Parathyroid adenoma (tissue), 2 donors: ENCODE measurements at regions not wholly inside any gene's neighbourhood (a gene's known extent, or its start where the extent isn't known, plus 50 kb on each side); places are given as distances from the start of the nearest gene placed in this dataset.

Source experiments
- H2AFZ ChIP-seq: fragments of 300-600 bp; sonication (generic); one replicate; pipeline ENCODE4 v1.7.0; 2017; ENCODE audit warnings: antibody characterized with exemption, mild to moderate bottlenecking
- H3K27ac ChIP-seq: fragments of 300-600 bp; sonication (generic); one replicate; pipeline ENCODE4 v1.7.0; 2017
- H3K27me3 ChIP-seq: fragments of 300-600 bp; sonication (generic); one replicate; pipeline ENCODE4 v1.7.0; 2017; ENCODE audit warnings: low read length; ENCODE audit not compliant: control insufficient read depth, insufficient read depth
- H3K36me3 ChIP-seq: fragments of 300-600 bp; sonication (generic); one replicate; pipeline ENCODE4 v1.7.0; 2017; ENCODE audit warnings: low read length; ENCODE audit not compliant: control insufficient read depth, insufficient read depth
- H3K4me1 ChIP-seq: fragments of 300-600 bp; sonication (generic); one replicate; pipeline ENCODE4 v1.7.0; 2017; ENCODE audit warnings: control low read depth
- H3K4me2 ChIP-seq: fragments of 300-600 bp; sonication (generic); one replicate; pipeline ENCODE4 v1.7.0; 2017; ENCODE audit warnings: low read length
- H3K4me3 ChIP-seq: fragments of 300-600 bp; sonication (generic); one replicate; pipeline ENCODE4 v1.7.0; 2017; ENCODE audit warnings: low read depth, low read length
- H3K79me2 ChIP-seq: fragments of 300-600 bp; sonication (generic); one replicate; pipeline ENCODE4 v1.7.0; 2017; ENCODE audit warnings: control low read depth
- H3K9ac ChIP-seq: fragments of 300-600 bp; sonication (generic); one replicate; pipeline ENCODE4 v1.7.0; 2017; ENCODE audit warnings: mild to moderate bottlenecking
- H3K9me3 ChIP-seq: fragments of 300-600 bp; sonication (generic); one replicate; pipeline ENCODE4 v1.7.0; 2017; ENCODE audit warnings: low read length; ENCODE audit not compliant: control insufficient read depth
- CTCF ChIP-seq: fragments of 300-600 bp; sonication (generic); IDR thresholded peaks from one replicate; pipeline ENCODE4 v1.7.0; 2017; ENCODE audit warnings: antibody characterized with exemption, mild to moderate bottlenecking
- donor health status: primary hyperparathyroidism.

DNA sequence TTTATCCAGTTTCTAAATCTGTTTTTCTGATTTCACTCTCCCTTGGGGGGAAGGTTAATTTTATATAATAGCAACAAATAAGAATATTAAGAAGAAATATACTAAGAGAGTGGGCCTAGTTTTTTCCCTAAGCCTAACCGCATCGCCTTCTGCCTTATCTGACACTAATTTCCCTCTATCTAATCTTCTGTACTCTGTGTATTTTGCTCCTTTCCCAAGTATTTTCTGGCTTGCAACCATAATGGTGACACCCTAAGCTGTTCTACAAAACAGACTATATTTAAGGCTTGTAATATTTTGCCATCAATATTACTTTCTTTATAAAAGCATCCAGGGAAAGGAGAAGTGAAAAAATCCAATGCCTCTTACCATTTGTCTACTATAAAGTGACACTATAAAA is 1168.8 kb downstream of the GALC start:
- no peaks in the 10 kb centered on the region for H3K9me3 ChIP-seq
- H3K27me3 ChIP-seq = no peaks in the 10 kb centered on the region
- H3K4me2 ChIP-seq = no peak overlapping the region
- no peaks in the 10 kb centered on the region for H3K79me2 ChIP-seq
- no peak overlapping the region for H3K9ac ChIP-seq
- no peaks in the 10 kb centered on the region for H3K36me3 ChIP-seq
- H3K4me3 ChIP-seq = no peak overlapping the region
- no peaks in the 10 kb centered on the region for H3K4me1 ChIP-seq
- no peak for TF ChIP-seq CTCF
- H3K27ac ChIP-seq = no peak overlapping the region
- no peak overlapping the region for H2AFZ ChIP-seq

- Histone ChIP-seq H3K4me1 (no peaks in the 10 kb centered on the region), H3K36me3 (no peaks in the 10 kb centered on the region), H3K79me2 (no peaks in the 10 kb centered on the region), H3K4me3 (no peak overlapping the region), H3K27me3 (no peaks in the 10 kb centered on the region), H3K9me3 (no peaks in the 10 kb centered on the region), H2AFZ (no peak overlapping the region), H3K4me2 (no peak overlapping the region), H3K9ac (no peak overlapping the region), H3K27ac (no peak overlapping the region)
- no peak for TF ChIP-seq CTCF
Observed at GRCh38 chr14:86823581-86823980, 1169.4 kb downstream of the GALC start.

GRCh38 chr14:86815341-86815740 is 1177.6 kb downstream of the GALC start:
- no peaks in the 10 kb centered on the region for H3K79me2 ChIP-seq
- no peaks in the 10 kb centered on the region for H3K4me1 ChIP-seq
- no peaks in the 10 kb centered on the region for H3K36me3 ChIP-seq
- H3K4me3 ChIP-seq = no peak overlapping the region
- no peak for TF ChIP-seq CTCF
- no peaks in the 10 kb centered on the region for H3K9me3 ChIP-seq
- no peak overlapping the region for H3K4me2 ChIP-seq
- H3K9ac ChIP-seq = no peak overlapping the region
- H3K27ac ChIP-seq = no peak overlapping the region
- H3K27me3 ChIP-seq = no peaks in the 10 kb centered on the region
- no peak overlapping the region for H2AFZ ChIP-seq

DNA sequence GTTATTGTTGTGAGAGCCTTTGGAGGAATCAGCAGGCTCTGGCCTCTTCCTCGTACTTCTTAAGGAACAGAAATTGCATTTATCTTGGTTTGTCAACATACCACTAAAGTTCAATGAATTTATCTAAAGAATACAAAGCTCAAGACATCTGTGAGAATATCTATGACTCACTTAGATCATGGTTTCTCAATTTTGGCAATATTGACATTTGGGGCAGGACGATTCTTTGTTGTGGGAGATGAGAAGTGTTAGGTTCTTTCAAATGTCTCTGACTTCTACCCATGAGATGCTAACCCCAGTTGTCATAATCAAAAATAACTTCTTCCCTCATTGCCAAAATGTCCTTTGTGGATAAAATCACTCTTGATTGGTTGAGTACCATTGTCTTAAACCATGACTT is 1190.3 kb downstream of the GALC start:
- Histone ChIP-seq H3K4me2 (no peak overlapping the region), H3K27ac (no peak overlapping the region), H3K27me3 (no peaks in the 10 kb centered on the region), H3K36me3 (no peaks in the 10 kb centered on the region), H3K4me1 (no peaks in the 10 kb centered on the region), H3K9me3 (no peaks in the 10 kb centered on the region), H3K79me2 (no peaks in the 10 kb centered on the region), H3K4me3 (no peak overlapping the region), H3K9ac (no peak overlapping the region), H2AFZ (no peak overlapping the region)
- no peak for TF ChIP-seq CTCF

DNA sequence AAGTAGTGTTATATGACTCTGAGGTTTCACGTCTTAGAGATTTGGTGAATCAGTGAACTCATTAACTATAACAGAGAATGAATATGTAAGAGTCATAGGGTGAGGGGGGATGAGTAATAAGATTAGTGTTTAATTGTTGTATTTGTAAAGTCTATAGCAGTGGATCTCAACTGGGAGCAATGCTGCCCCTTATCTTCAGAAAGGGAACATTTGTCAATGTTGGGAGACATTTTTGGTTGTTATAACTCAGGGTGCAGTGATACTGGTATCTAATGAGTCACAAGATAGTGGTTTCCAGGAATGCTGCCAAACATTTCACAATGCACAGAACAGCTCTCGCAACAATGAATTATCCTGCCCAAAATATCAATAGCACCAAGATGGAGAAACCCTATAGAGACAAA is 1193.7 kb downstream of the GALC start:
- Histone ChIP-seq H2AFZ (no peak overlapping the region), H3K4me3 (no peak overlapping the region), H3K4me2 (no peak overlapping the region), H3K36me3 (no peaks in the 10 kb centered on the region), H3K27me3 (no peaks in the 10 kb centered on the region), H3K9me3 (no peaks in the 10 kb centered on the region), H3K9ac (no peak overlapping the region), H3K27ac (no peak overlapping the region), H3K79me2 (no peaks in the 10 kb centered on the region), H3K4me1 (no peaks in the 10 kb centered on the region)
- TF ChIP-seq CTCF = no peak
